ENCODE measurements at regions not wholly inside any gene's neighbourhood (a gene's known extent, or its start where the extent isn't known, plus 50 kb on each side); places are given as distances from the start of the nearest gene placed in this dataset.

GRCh38 chr18:46405832-46406538, 251.0 kb downstream of the LOXHD1 start:
- Histone ChIP-seq H3K9me2 (ENCODE audit: insufficient read depth) (no peaks in the 10 kb centered on the region), H3F3A (ENCODE audit: insufficient read depth, low read depth) (no peaks in the 10 kb centered on the region), H3K4me2 (no peak overlapping the region), H3K79me2 (ENCODE audit: low read depth) (0 out of 2 replicates have a peak, but pooled peaks cover 14% of the 10 kb centered on the region), H4K20me1 (ENCODE audit: insufficient read depth) (peaks cover 43% of the 10 kb centered on the region), H3K27ac (no peak overlapping the region), H3K27me3 (ENCODE audit: insufficient read depth, low read depth) (no peaks in the 10 kb centered on the region), H3K9me3 (ENCODE audit: insufficient read depth, low read depth) (no peaks in the 10 kb centered on the region), H3K4me1 (replicated peaks; ENCODE audit: insufficient read depth) (no peaks in the 10 kb centered on the region), H3K4me3 (no peak overlapping the region), H2AFZ (no peak overlapping the region), H3K36me3 (ENCODE audit: low read depth) (no peaks in the 10 kb centered on the region)
- CTCF ChIA-PET = no interaction called here
- intact Hi-C loops (cut with micrococcal nuclease; ENCODE audit: unreplicated experiment) = no loop called here
- TF ChIP-seq EZH2 (IDR thresholded peaks at IDR 0.05; ENCODE audit: low read depth) (no peak), CTCF (conservative IDR thresholded peaks at IDR 0.05) (no peak)
- POLR2A ChIA-PET (ENCODE audit: unreplicated experiment) = no interaction called here
- DNase-seq = no peak
- BruUV-seq (replicated peaks) = no TSS peak

- DNase-seq = no peak
- Histone ChIP-seq H3K36me3 (ENCODE audit: low read depth) (no peaks in the 10 kb centered on the region), H3K27ac (no peak overlapping the region), H3K4me3 (no peak overlapping the region), H3F3A (ENCODE audit: insufficient read depth, low read depth) (no peaks in the 10 kb centered on the region), H3K27me3 (ENCODE audit: insufficient read depth, low read depth) (no peaks in the 10 kb centered on the region), H3K4me1 (replicated peaks; ENCODE audit: insufficient read depth) (no peaks in the 10 kb centered on the region), H3K9me2 (ENCODE audit: insufficient read depth) (no peaks in the 10 kb centered on the region), H4K20me1 (ENCODE audit: insufficient read depth) (peaks cover 47% of the 10 kb centered on the region), H3K4me2 (no peak overlapping the region), H3K79me2 (ENCODE audit: low read depth) (0 out of 2 replicates have a peak, but pooled peaks cover 14% of the 10 kb centered on the region), H2AFZ (no peak overlapping the region), H3K9me3 (ENCODE audit: insufficient read depth, low read depth) (no peaks in the 10 kb centered on the region)
- BruUV-seq (replicated peaks) = no TSS peak
- CTCF ChIA-PET = no interaction called here
- intact Hi-C loops (cut with micrococcal nuclease; ENCODE audit: unreplicated experiment) = no loop called here
- POLR2A ChIA-PET (ENCODE audit: unreplicated experiment) = no interaction called here
- TF ChIP-seq CTCF (conservative IDR thresholded peaks at IDR 0.05) (no peak), EZH2 (IDR thresholded peaks at IDR 0.05; ENCODE audit: low read depth) (no peak)
These were observed 250.5 kb downstream of the LOXHD1 start for GRCh38 chr18:46406539-46406932.

GRCh38 chr18:46407486-46408166, 249.4 kb downstream of the LOXHD1 start:
- ChIA-PET POLR2A (ENCODE audit: unreplicated experiment) (no interaction called here), CTCF (no interaction called here)
- Histone ChIP-seq H2AFZ (no peak overlapping the region), H3K27ac (no peak overlapping the region), H3K4me1 (replicated peaks; ENCODE audit: insufficient read depth) (no peaks in the 10 kb centered on the region), H3K36me3 (ENCODE audit: low read depth) (no peaks in the 10 kb centered on the region), H3K9me2 (ENCODE audit: insufficient read depth) (no peaks in the 10 kb centered on the region), H3K27me3 (ENCODE audit: insufficient read depth, low read depth) (no peaks in the 10 kb centered on the region), H3K79me2 (ENCODE audit: low read depth) (0 out of 2 replicates have a peak, but pooled peaks cover 14% of the 10 kb centered on the region), H3K4me3 (no peak overlapping the region), H3K4me2 (no peak overlapping the region), H3F3A (ENCODE audit: insufficient read depth, low read depth) (peaks cover 4% of the 10 kb centered on the region; the same call in 1 of the 2 replicates), H3K9me3 (ENCODE audit: insufficient read depth, low read depth) (no peaks in the 10 kb centered on the region), H4K20me1 (ENCODE audit: insufficient read depth) (peaks cover 57% of the 10 kb centered on the region)
- intact Hi-C loops (cut with micrococcal nuclease; ENCODE audit: unreplicated experiment) = no loop called here
- no peak for TF ChIP-seq EZH2 (IDR thresholded peaks at IDR 0.05; ENCODE audit: low read depth)
- TF ChIP-seq CTCF (conservative IDR thresholded peaks at IDR 0.05) = no peak
- no peak for DNase-seq
- no TSS peak for BruUV-seq (replicated peaks)
